Neural progenitor cell (in vitro differentiated cells): ENCODE measurements at regions not wholly inside any gene's neighbourhood (a gene's known extent, or its start where the extent isn't known, plus 50 kb on each side); places are given as distances from the start of the nearest gene placed in this dataset.

Source experiments
- CTCF ChIP-seq: fragments of 200-600 bp; sonication (generic); IDR thresholded peaks from 2 replicates; pipeline ENCODE4 v1.5.1; 2017; ENCODE audit warnings: antibody characterized with exemption, mild to moderate bottlenecking
- EZH2 ChIP-seq: fragments of 200-600 bp; sonication (generic); IDR thresholded peaks from 2 replicates; pipeline ENCODE4 v1.6.1; 2017; ENCODE audit warnings: antibody characterized with exemption, mild to moderate bottlenecking, moderate library complexity

- TF ChIP-seq CTCF (no peak), EZH2 (no peak)
Measured at GRCh38 chr13:62290542-62290941, 874.9 kb upstream of the PCDH20 start.
